Sciatic nerve (tissue), 2 donors: ENCODE measurements at regions not wholly inside any gene's neighbourhood (a gene's known extent, or its start where the extent isn't known, plus 50 kb on each side); places are given as distances from the start of the nearest gene placed in this dataset.

Experiments
- ATAC-seq: fragments of 200-7000 bp; cut with Tn5 transposase; one replicate; pipeline ENCODE4 v1.9.1; 2020; ENCODE audit warnings: mild to moderate bottlenecking, moderate library complexity
- DNase-seq: peaks from one replicate; pipeline ENCODE4 v3.0.0-alpha.2; 2020; ENCODE audit warnings: low spot score
- intact Hi-C: fragments of 100-400 bp; cut with DNase I; formaldehyde crosslinking; loops from one replicate; pipeline ENCODE4 v1.14.2; 2022
- donor health status: DM: no; HTN: no; CAD: no.
- donor health status: DM: no; HTN: no; CAD: no.

DNA sequence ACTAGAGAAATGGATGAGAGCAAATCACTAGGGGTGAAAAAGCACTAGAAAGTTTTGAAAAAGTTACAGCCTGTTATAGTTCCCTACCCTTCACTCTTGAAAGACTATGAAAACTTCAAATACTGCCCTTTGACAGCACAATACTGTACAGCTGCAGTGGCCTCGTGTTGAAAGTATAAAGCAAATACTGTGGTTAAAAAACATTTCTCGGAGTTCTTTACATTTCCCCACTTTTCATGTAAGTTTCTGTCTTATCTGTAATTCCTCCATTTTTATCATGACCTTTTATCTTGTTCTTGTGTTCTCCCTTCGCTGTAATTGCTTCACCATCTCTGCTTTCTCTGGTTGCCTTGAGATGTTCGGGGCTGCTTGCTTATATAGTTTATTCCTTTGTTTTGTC lies 423.8 kb upstream of the CFAP20DC start:
- intact Hi-C loops, result no loop called here
- no peak for DNase-seq
- ATAC-seq, result no peak

DNA sequence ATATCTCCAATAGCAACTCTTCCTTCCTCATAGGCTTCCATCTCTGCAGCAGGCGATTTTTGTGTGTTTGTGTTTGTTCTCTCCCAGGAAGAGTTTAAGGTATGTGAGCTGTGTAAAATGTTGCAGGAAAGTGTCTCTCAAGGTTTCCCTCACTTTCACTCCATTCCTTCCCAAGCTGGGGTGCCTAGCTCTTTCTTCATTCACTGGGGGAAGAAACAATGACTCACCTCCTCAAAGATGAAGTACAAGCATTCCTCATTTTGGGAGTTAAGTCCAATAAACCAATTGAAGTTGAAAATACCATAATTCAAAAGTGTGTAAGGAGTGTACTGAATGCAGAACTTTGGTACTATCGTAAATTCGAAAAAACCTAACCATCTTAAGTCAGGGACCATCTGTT lies 422.7 kb upstream of the CFAP20DC start:
- DNase-seq (no peak), ATAC-seq (no peak)
- intact Hi-C loops, result no loop called here

DNA sequence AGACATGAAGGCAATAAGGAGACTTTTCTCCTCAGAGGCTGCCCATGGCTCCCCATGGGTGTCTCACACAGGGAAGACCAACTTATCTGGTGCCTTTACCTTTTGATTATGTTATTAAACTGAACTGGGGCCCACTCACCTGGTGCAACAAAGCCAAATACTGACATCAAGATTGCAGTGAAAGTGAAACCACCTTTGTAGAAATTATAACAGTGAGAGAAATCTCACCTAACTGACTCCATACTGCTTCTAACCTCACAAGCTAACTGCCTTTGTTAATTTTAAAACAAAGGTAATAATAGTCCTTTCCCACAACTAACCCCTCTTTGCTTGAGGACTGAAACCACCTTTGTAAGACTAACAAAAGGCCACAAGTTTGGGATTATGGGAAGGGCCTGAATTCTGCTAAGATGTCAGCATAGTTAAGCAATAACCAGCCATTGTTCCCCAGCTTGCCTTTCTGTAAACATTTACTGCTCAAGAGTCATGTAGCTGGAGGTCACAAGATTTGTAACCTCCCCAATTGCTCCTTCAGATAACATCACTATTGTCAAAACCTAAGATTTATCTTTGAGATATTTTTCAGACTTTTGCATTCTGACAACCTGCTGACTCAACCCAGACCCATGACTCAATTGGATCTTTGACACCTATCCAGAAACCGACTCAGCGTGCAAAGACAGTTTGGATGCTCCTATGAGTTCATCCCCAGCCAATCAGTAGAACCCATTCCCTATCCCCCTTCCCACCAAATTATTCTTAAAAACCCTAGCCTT lies 420.3 kb upstream of the CFAP20DC start:
- ATAC-seq (no peak), DNase-seq (no peak)
- intact Hi-C loops, result no loop called here

DNA sequence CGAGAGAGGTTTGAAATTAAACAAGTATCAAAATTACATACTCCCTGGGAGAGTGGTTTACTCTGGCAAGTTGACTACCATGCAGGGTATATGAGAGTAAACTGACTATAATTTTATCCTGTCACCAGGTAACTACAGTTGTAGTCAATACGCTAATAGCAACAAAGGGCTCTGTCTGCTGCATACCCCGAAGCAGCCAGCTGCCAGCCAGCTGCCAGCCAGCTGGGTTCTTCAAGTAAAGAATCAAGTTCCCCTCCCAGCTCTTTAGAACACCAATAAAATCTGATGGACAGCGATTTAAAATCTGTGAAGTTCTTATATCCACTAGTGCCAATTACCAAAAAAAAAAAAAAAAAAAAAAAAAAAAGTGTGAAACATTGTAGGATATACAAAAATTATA lies 417.7 kb upstream of the CFAP20DC start:
- no peak for ATAC-seq
- intact Hi-C loops, result no loop called here
- DNase-seq, result no peak

DNA sequence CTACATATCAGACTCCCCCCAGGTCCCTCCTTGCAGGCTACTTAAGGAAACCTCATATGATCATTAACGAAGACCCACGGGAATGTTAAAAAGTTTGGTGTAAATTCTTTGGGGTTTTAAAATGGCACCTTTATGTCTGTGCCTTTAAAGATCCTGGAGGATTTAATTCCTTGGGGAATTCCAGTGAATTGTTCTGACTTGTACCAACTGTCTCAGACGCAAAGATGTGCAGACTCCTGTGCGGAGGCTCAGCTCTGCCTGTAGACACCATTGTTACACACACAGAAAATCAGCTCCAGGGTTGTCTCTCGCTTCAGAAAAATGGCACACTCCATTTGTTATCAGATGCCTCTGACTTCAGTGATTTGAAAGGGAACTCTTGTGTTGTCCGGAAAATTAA lies 414.4 kb upstream of the CFAP20DC start:
- intact Hi-C loops, result no loop called here
- ATAC-seq (no peak), DNase-seq (no peak)

DNA sequence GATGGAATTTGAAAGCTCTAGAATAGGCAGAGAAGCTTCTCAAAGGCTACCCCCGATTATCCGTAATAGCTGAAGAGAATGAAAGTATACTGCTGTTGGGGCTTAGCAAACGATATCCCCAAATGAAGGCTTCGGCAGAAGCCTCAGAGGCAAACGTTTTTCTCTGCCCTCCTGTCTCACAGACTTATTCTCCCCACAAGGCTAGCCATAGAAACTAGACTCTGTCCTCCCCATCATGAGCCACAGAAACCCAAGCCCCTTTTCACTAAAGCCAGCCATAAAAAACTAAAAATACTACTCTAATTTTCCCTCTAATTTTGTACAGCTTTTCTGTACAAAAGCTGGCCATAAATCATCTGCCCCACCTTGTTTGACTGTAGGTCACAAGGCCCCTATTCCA lies 413.4 kb upstream of the CFAP20DC start:
- intact Hi-C loops, result no loop called here
- DNase-seq (no peak), ATAC-seq (no peak)

DNA sequence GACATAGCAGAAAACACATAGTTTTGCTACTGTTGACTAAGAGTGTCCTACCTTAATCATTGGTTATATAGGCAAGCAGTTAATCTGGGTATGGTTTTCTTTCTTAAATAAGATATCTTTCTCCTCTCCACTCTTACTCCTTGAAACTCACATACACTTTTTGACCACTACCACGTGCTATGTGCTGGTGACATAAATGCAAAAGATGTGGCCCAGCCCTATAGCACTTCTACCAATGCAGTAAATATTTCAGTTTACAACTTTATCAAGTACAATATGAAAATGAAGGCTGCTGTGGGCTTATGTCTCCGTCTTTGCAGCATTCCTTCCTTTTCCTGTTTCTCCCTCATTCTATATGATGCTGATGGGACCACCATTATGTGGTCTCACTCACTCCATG lies 410.2 kb upstream of the CFAP20DC start:
- intact Hi-C loops, result no loop called here
- no peak for DNase-seq
- ATAC-seq, result no peak

DNA sequence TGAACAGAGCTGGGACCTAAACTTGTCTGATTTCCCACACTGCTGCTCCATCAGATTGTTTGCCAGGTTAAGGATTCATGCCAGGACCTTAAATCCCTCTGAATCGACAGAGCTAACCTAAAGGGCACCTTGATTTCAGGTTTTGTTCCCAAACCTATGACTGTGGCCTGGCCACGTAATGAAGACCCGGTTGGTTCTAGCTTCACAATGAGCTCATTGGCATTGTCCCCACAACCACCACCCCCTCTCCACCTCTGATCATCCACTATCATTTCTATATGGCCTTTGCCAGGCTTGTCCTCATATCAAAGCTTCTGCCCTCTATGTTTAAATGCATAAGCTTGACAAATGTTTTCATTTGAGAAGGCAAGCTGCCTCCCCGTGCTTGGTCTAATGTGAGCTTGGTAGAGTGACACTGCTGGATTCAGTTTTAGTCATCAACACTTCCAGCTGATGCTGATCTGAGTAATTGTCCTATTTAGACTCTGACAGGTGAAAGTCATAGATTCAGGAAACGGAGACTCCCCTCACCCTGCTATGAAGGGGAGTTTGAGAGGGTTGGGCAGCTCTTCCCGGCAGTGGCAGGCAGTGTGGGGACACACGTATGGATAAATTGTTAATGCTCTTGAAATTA lies 407.1 kb upstream of the CFAP20DC start:
- no peak for DNase-seq
- intact Hi-C loops, result no loop called here
- ATAC-seq, result no peak

DNA sequence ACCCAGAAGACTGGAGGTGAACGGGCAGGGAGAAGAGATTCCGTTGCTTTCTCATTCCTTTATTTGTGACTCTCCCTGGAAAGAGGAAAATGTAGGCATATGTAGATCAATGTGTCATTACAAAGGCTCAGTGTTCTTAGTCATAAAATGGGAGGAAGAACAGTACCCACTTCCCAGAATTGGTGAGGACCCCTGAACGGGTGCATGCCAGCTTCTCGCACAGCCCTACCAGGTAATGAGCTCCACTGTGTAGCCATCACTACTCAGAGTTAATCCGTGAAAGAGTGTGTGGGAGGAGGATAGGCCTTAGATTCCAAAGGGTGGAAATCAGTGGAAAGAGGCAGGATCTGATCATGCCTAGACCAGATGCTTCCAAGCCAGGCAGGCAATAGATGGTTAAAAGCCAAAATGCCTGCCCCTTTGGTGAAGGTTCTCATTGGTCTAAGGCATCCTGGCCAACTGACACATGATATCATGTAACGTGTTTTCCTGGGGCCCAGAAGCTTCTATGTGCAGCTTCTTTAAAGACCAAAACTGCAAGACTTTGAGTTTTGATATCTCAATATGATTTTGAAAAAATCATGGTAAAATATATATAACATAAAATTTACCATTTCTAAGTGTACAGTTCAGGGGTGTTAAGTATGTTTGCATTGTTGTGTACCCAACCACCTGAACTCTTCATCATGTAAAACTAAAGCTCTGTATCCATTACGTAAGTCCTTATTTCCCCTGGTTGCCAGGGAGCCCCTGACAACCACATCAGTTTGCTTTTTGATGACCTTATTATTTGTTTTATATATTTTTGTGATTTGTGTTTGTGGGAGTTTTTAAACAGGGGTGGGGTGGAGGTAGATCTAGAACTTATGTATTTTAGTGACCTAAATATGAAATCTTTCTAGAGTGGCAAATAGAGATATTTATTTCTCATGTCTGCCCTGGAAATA lies 402.2 kb upstream of the CFAP20DC start:
- ATAC-seq (no peak), DNase-seq (no peak)

DNA sequence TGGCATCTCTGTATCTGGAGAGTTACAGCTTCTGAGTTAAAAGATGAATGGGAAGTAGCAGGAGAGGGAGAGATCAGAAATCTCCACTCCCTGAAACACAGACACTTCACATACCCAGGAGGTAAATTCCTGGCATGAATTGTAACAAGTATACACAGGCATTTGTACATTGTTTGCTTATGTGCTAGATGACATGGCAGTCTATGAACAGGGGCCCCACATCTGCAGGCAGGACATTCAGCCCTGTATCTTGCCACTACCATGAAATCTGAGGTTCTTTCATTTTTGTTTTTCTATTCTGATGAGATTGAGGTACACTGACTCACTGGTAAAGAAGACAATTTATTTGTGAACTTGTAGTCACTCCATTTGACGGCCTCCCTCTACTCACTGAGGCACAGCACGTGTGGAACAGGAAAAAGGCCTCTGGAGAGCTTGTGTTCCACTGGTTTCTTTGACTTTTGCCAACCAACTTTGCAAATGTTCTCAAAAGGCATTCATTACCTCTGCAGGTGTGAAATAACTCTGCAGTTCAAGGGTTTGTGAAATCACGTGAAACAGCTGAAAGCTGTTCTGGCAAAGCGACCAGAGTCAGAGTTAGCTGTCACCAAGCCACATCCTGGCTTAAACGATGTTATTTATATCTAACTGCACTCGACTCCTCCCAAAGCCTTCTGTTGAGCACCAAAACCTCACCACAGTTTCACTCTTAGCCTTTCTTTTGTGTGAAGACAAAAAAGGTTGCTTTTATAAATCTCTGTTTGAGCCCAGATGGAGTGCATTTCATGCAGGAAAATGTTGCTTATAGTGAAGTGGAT lies 401.3 kb upstream of the CFAP20DC start:
- intact Hi-C loops, result no loop called here
- DNase-seq (no peak), ATAC-seq (no peak)

More for the DNA sequence above, 402.2 kb upstream of the CFAP20DC start:
- intact Hi-C loops, result no loop called here

DNA sequence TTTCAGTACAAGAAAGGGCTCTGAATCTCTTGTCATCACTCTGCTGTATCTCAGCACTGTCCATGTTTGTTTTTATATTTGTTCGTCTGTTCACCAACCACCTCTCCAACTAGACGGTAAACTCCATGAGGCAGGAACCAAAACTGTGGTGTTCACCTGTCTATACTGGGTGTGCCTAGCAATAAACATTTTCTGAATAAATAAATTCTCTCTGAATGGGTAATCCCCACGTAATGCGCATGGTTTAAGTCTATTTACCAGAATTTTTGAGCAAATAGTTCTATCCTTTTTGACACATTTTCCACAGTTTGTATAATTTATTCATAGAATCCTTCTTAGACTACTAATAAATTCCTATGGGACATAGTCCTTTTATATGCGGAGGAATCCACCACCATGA lies 400.6 kb upstream of the CFAP20DC start:
- ATAC-seq, result no peak

DNA sequence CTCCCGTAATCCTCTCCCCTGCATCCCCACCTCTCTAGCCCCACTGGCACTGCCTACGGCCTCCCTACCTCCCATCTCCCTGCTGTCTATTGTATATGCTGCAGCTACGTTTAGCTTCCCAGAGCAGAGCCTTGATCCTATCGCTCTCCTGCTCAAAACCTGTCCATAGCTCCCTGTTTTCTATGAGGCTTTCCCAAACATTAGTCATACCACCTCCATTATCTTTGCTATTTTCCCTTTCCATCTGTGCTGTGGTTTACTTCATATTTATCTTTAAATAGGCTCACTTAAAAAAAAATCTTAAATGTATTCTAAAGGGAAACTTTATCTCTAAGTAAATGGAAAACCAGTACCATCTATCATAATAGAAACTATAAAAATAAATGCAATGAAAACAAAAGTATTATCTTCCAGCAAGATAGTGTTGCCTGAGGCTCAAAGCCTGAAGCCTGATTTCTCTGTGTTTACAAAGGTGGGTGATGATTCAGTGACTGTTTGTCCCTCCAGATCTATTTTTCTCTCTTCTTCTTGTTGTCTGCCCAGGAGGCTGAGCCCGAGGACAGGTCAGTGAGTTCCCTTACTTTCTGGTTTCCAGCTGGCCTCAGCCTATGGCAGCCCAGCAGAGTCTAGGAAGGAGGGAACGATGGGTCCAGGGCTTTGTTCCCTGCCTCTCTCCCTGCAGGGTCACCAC lies 397.1 kb upstream of the CFAP20DC start:
- intact Hi-C loops, result no loop called here
- DNase-seq (no peak), ATAC-seq (no peak)

More for the DNA sequence above, 400.6 kb upstream of the CFAP20DC start:
- intact Hi-C loops, result no loop called here
- no peak for DNase-seq

DNA sequence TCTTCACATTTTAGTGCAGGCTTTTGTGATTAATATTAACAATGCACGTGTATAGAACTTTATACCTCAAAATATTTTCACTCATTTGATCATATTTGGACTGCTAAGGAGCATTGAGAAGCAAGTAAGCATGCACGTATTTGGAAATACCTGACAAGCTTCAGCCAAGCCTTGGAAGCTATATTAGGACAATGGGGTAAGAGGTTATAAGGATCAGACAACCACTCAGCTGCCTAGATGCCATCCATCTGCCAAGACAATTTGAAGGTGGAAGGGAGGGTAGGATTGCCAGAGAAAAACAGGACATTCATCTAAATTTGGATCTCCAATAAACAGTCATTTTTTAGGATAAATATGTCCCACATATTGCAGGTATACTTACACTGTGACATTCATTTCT lies 394.9 kb upstream of the CFAP20DC start:
- intact Hi-C loops, result no loop called here
- no peak for ATAC-seq

DNA sequence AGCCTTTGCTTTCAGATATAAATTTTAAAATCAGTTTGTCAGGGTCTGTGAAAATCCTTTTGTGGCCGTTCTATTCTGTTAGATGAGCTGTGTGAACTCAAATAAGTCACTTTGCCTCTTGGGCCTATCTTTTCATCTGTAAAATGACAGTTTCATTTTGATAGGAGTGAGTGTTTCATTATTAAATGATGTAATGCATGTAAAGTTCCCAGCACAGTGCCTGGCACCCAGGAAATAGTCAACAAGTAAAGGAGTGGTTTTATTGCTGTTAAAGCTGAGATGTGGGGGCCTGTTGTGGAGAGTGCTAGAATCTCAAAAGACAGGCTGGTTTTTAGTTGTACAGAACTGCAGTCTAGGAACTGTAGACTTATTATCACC lies 394.5 kb upstream of the CFAP20DC start:
- DNase-seq (no peak), ATAC-seq (no peak)
- intact Hi-C loops, result no loop called here

More for the DNA sequence above, 394.9 kb upstream of the CFAP20DC start:
- no peak for DNase-seq

DNA sequence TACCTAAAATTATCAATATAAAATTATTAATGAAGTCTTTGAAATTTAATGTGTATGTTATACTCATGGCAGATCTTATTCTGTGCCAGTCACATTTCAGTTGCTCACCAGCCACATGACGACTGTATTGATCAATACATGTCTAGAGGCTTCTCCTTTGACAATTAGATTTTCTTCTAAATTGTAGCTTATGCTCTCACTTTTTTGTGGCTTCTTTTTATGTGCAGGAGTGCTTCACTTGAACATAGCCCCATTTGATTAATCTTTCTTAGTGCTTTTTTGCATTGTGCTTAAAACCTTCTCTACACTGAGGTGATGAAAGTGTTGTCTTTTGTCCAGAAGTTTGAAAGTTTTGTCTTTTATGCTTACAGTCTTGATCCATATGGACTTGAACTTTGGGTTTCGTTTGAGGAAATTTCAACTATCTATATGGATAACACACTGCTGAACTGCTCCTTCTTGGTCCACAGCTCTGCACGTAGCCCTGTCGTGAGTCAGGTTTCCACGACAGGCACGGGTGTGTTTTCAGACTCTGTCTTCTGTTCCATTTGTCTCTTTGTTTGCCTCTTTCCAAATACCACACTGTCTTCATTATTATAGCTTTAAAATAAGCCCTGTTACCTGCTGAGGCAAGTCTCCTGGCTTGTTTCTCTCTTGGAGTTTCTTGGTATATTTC lies 393.9 kb upstream of the CFAP20DC start:
- intact Hi-C loops, result no loop called here
- ATAC-seq (no peak), DNase-seq (no peak)

DNA sequence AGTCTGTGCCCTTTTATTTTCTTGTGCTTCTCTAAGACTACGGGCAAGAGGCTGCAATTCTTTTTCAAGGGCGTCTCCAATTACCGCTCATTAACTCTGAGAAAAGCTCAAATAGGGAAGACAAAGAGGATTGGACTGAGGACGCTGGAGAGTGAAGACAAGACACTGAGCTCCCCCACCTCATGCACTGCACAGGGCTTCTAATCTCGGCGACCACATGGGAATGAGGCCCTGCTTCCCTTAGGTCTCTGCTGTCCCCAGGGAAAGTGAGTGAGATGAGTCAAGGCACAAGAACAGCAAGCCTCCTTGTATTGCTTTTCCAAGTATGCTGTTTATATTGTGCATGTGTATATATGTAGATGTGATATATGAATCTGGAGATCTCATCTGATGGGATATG lies 392.2 kb upstream of the CFAP20DC start:
- ATAC-seq, result no peak
- intact Hi-C loops, result no loop called here
- DNase-seq, result no peak

DNA sequence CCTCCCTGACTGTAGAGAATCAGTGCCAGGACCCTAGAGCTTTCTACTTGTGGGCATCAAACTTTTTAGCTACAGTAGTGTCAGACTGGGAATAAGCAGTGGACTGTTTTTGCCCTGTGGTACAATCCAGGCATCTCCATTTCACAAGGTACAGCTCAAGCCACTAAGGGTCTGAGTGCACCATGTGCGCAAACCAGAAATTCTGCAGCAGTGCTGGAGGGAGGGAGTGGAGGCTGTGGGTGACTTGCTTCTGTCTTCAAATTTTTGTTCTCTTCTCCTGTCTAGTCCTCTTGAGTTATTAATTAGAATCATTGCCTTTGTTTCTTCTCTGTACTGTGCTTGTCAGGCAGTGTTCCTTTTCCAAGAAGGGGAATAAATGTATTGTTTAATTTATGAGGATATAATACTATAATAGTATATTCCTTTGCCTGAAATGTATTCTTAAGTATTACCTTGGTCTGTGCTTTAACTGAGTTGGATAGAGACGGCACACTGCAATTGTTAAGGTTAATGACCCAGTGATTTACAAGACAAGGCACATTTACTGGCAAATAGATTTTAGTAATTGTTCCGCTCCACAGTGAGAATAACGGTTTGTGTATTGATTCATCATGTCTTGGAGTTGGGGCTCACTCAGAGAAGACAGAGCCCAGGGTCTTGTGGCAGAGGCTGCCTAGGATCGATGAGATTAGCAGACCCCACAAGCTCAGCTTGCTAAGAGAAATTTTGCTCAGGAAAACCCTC lies 390.6 kb upstream of the CFAP20DC start:
- intact Hi-C loops, result no loop called here
- ATAC-seq (no peak), DNase-seq (no peak)
